SK-N-MC (cell line): ENCODE measurements at regions not wholly inside any gene's neighbourhood (a gene's known extent, or its start where the extent isn't known, plus 50 kb on each side); places are given as distances from the start of the nearest gene placed in this dataset.

Experiments
- DNase-seq: peaks from one replicate; pipeline ENCODE4 v3.0.0-alpha.2; 2011; ENCODE audit warnings: low read depth, low spot score
- H3K27ac ChIP-seq: fragments of 200-600 bp; sonication (generic); 2 replicates; pipeline ENCODE4 v1.5.1; 2016; ENCODE audit warnings: mixed run types
- H3K36me3 ChIP-seq: fragments of 200-600 bp; sonication (generic); 2 replicates; pipeline ENCODE4 v1.6.1; 2017; ENCODE audit warnings: antibody characterized with exemption, low read length, mixed read lengths; ENCODE audit not compliant: insufficient read depth
- H3K4me3 ChIP-seq: fragments of 200-600 bp; sonication (generic); 2 replicates; pipeline ENCODE4 v1.5.1; 2016
- H3K9ac ChIP-seq: fragments of 200-600 bp; sonication (generic); 2 replicates; pipeline ENCODE4 v1.8.0; 2017; ENCODE audit warnings: mixed run types, mixed read lengths; ENCODE audit not compliant: insufficient read length
- H3K9me3 ChIP-seq: fragments of 200-600 bp; sonication (generic); 2 replicates; pipeline ENCODE4 v1.6.1; 2017; ENCODE audit warnings: low read depth, mild to moderate bottlenecking, antibody characterized with exemption, low read length, moderate library complexity, mixed read lengths
- EZH2 ChIP-seq: fragments of 200-600 bp; sonication (generic); IDR thresholded peaks from one replicate; pipeline ENCODE4 v1.6.1; 2017; ENCODE audit warnings: antibody characterized with exemption
- FOXP2 ChIP-seq: optimal IDR thresholded peaks from 2 replicates; pipeline ENCODE3; 2011; ENCODE audit warnings: mild to moderate bottlenecking, moderate library complexity; ENCODE audit not compliant: insufficient read depth; ENCODE audit errors: extremely low read length, control extremely low read depth
- POLR2AphosphoS5 ChIP-seq: IDR thresholded peaks from 2 replicates; pipeline ENCODE4 v1.6.1; 2012; ENCODE audit warnings: mild to moderate bottlenecking, low read depth, low read length, borderline replicate concordance

- peak; percentile 14 for DNase-seq
- no peaks in the 10 kb centered on the region for H3K9me3 ChIP-seq
- TF ChIP-seq EZH2: no peak
- TF ChIP-seq FOXP2: no peak
- TF ChIP-seq POLR2AphosphoS5: no peak
- no peak overlapping the region for H3K4me3 ChIP-seq
- H3K9ac ChIP-seq: no peak overlapping the region
- peak overlapping the region; percentile 31; the same call in 1 of the 2 replicates for H3K27ac ChIP-seq
- no peaks in the 10 kb centered on the region for H3K36me3 ChIP-seq
Measured at GRCh38 chr4:24244663-24245490, 339.5 kb downstream of the DHX15 start.

DNA sequence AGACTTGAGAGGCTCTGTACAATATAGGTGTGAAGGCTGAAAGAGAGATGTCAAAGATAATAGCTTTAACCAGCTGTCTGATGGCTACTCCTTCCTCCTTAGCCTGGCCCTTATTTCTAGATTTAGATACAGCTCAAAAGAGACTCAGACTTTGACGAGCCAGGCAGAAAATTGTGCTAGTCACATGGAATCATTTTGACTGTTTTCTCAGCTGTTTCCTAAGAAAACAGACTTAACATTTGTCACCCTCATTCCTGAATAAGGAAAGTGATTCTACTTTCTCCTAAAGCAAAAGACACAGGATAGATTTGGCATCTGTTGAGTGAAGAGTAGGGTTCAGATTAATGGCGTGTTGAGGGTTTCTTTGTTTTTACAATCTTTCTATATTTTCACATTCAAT is 340.7 kb downstream of the DHX15 start:
- Histone ChIP-seq H3K9me3 (no peaks in the 10 kb centered on the region), H3K4me3 (no peak overlapping the region), H3K27ac (no peak overlapping the region), H3K36me3 (no peaks in the 10 kb centered on the region), H3K9ac (no peak overlapping the region)
- TF ChIP-seq EZH2: no peak
- TF ChIP-seq POLR2AphosphoS5: no peak
- TF ChIP-seq FOXP2: no peak
- DNase-seq: no peak

- TF ChIP-seq POLR2AphosphoS5 (no peak), EZH2 (no peak), FOXP2 (no peak)
- no peak for DNase-seq
- Histone ChIP-seq H3K9me3 (no peaks in the 10 kb centered on the region), H3K36me3 (no peaks in the 10 kb centered on the region), H3K27ac (no peak overlapping the region), H3K9ac (no peak overlapping the region), H3K4me3 (no peak overlapping the region)
Measured at GRCh38 chr4:24241511-24241910, 342.8 kb downstream of the DHX15 start.

DNA sequence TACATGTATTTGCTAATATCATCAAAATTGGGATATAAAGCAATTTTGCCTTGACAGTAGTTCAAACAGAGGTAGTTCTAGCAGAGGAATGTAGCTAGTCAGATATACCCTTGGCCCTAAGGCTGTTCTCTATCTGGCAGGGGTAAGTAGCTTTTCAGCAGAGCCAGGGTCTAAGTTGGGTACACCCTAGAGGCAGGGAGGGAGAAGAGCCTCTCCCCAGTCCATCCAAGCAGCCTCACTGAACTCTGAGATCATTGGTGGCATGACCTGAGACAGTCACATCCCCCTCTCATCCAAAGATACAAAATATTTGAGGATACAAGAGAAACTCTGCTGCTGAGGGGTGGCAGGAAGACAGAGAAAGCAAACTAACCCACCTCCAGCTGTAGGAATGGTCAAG is 343.7 kb downstream of the DHX15 start:
- TF ChIP-seq POLR2AphosphoS5 (no peak), FOXP2 (no peak), EZH2 (no peak)

DNA sequence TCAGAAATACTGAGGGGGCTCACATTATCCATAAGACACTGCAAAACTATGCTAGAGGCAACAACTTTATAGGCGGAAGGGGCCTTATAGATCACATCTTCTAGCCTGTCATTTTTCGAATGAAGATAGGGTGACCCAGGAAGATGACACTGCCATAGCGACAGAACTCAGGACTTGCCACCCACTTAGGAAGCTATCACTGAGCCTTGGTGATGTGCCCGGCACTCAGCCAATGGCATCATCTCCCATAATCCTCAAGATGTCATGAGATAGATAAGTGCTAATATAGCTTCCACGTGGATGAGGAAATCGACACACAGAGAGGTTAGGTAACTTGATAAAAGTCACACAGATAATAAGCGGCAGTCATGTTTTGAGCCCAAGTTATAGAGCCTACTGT is 346.6 kb downstream of the DHX15 start:
- Histone ChIP-seq H3K4me3 (no peak overlapping the region), H3K9me3 (no peaks in the 10 kb centered on the region), H3K27ac (no peak overlapping the region), H3K36me3 (no peaks in the 10 kb centered on the region), H3K9ac (no peak overlapping the region)
- TF ChIP-seq EZH2: no peak
- TF ChIP-seq FOXP2: no peak
- no peak for TF ChIP-seq POLR2AphosphoS5
- no peak for DNase-seq

More for the DNA sequence above, 343.7 kb downstream of the DHX15 start:
- H3K27ac ChIP-seq: no peak overlapping the region
- no peak overlapping the region for H3K9ac ChIP-seq
- H3K36me3 ChIP-seq: no peaks in the 10 kb centered on the region
- no peak for DNase-seq
- H3K4me3 ChIP-seq: no peak overlapping the region
- no peaks in the 10 kb centered on the region for H3K9me3 ChIP-seq

GRCh38 chr4:24236532-24236931 is 346.7 kb upstream of the PPARGC1A start:
- Histone ChIP-seq H3K4me3 (no peak overlapping the region), H3K27ac (no peak overlapping the region), H3K36me3 (no peaks in the 10 kb centered on the region), H3K9ac (no peak overlapping the region), H3K9me3 (no peaks in the 10 kb centered on the region)
- DNase-seq: no peak
- TF ChIP-seq POLR2AphosphoS5 (no peak), FOXP2 (no peak), EZH2 (no peak)

GRCh38 chr4:24236120-24236519 is 346.3 kb upstream of the PPARGC1A start:
- TF ChIP-seq POLR2AphosphoS5: no peak
- no peak for TF ChIP-seq FOXP2
- TF ChIP-seq EZH2: no peak
- DNase-seq: no peak
- H3K27ac ChIP-seq: no peak overlapping the region
- H3K36me3 ChIP-seq: no peaks in the 10 kb centered on the region
- H3K9me3 ChIP-seq: no peaks in the 10 kb centered on the region
- no peak overlapping the region for H3K9ac ChIP-seq
- no peak overlapping the region for H3K4me3 ChIP-seq

DNA sequence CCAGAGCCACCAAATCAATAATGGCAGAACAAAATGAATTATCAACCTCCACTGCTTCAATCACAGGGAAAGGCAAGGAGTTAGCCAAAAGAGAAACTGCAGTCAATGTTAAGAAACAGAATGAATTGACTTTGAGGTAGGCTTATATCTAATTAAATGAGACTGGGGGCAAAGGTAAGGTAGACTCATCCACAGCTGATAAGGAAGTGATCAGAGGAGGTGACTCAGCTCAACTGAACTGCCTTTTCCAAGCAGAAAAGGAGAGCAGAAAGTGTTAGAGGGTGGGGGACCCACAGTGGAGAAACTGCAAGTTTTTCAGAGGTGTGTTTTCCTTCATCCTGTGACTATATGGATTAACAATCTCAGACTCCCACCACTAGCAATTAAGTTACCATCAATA is 345.8 kb upstream of the PPARGC1A start:
- Histone ChIP-seq H3K27ac (no peak overlapping the region), H3K36me3 (no peaks in the 10 kb centered on the region), H3K9ac (no peak overlapping the region), H3K9me3 (no peaks in the 10 kb centered on the region), H3K4me3 (no peak overlapping the region)
- TF ChIP-seq POLR2AphosphoS5: no peak
- TF ChIP-seq FOXP2: no peak
- no peak for TF ChIP-seq EZH2
- no peak for DNase-seq
